H1 (cell line): ENCODE measurements at regions not wholly inside any gene's neighbourhood (a gene's known extent, or its start where the extent isn't known, plus 50 kb on each side); places are given as distances from the start of the nearest gene placed in this dataset.

Experiments
- CTCF ChIA-PET: fragments of 300-600 bp; sonication (Branson Sonifier 250); formaldehyde crosslinking; loops from one replicate; lab custom pipeline; 2021; ENCODE audit not compliant: partially characterized antibody; lab: Charles Lee
- POLR2A ChIA-PET: fragments of 300-600 bp; sonication (Branson Sonifier 250); formaldehyde crosslinking; loops from one replicate; lab custom pipeline; 2021; ENCODE audit warnings: inconsistent platforms; ENCODE audit not compliant: partially characterized antibody; lab: Charles Lee
- DNase-seq, 2 experiments: peaks; one replicate each; pipeline versions ENCODE4 v3.0.0 to v3.0.0-alpha.2; 2010 to 2022; ENCODE audit warnings: low spot score in 2 of 2, low read depth in 1 of 2, mixed read lengths in 1 of 2
- FAIRE-seq: peaks from 2 replicates; lab custom pipeline; 2011; peaks lifted over from hg19 to GRCh38; lab: Jason Lieb, UNC
- H2AFZ ChIP-seq: 2 replicates; pipeline ENCODE4 v1.8.1; 2012; ENCODE audit warnings: low read length, inconsistent platforms
- H2AK5ac ChIP-seq: 2 replicates; pipeline ENCODE4 v1.6.1; 2013; ENCODE audit warnings: low read depth, low read length
- H2BK120ac ChIP-seq: replicated peaks from 2 replicates; pipeline ENCODE3; 2013; ENCODE audit warnings: low read depth, low read length, inconsistent platforms
- H2BK12ac ChIP-seq: 2 replicates; pipeline ENCODE4 v1.6.1; 2013; ENCODE audit warnings: low read depth, low read length
- H2BK15ac ChIP-seq: 2 replicates; pipeline ENCODE4 v1.6.1; 2013; ENCODE audit warnings: low read length
- H2BK20ac ChIP-seq: 2 replicates; pipeline ENCODE4 v1.6.1; 2013; ENCODE audit warnings: low read length
- H2BK5ac ChIP-seq: 2 replicates; pipeline ENCODE4 v1.6.1; 2013; ENCODE audit warnings: low read depth, low read length
- H3K14ac ChIP-seq: 2 replicates; pipeline ENCODE4 v1.6.1; 2013; ENCODE audit warnings: inconsistent platforms; ENCODE audit not compliant: insufficient read length
- H3K18ac ChIP-seq: 2 replicates; pipeline ENCODE4 v1.6.1; 2013; ENCODE audit warnings: low read length; ENCODE audit errors: extremely low read depth
- H3K23ac ChIP-seq: 2 replicates; pipeline ENCODE4 v1.6.1; 2013; ENCODE audit warnings: inconsistent platforms; ENCODE audit not compliant: insufficient read length
- H3K23me2 ChIP-seq: 2 replicates; pipeline ENCODE4 v1.6.1; 2013; ENCODE audit warnings: low read depth, low read length
- H3K27ac ChIP-seq: 2 replicates; pipeline ENCODE4 v1.6.1; 2011; ENCODE audit warnings: low read depth, low read length, inconsistent platforms
- H3K27me3 ChIP-seq, 4 experiments: replicated peaks in 1 of 4; 1 replicate in 1 of 4; 2 replicates in 3 of 4; pipeline versions ENCODE4 v1.6.1 to v1.8.1; 2011 to 2013; ENCODE audit warnings: low read length in 3 of 4, mild to moderate bottlenecking in 3 of 4, inconsistent platforms in 2 of 4, mixed read lengths in 2 of 4, moderate library complexity in 1 of 4; ENCODE audit not compliant: control insufficient read depth in 3 of 4, insufficient read depth in 3 of 4; ENCODE audit errors: extremely low read depth in 1 of 4
- H3K36me3 ChIP-seq, 4 experiments: 2 replicates each; pipeline versions ENCODE4 v1.6.1 to v1.8.1; 2011 to 2013; ENCODE audit warnings: mild to moderate bottlenecking in 4 of 4, low read length in 3 of 4, moderate library complexity in 2 of 4, control low read depth in 1 of 4, inconsistent platforms in 1 of 4; ENCODE audit not compliant: insufficient read depth in 4 of 4, control insufficient read depth in 2 of 4
- H3K4ac ChIP-seq: replicated peaks from 2 replicates; pipeline ENCODE3; 2013; ENCODE audit warnings: low read length, low read depth, mixed read lengths, inconsistent platforms; ENCODE audit not compliant: insufficient read length
- H3K4me1 ChIP-seq, 4 experiments: replicated peaks in 1 of 4; 1 replicate in 1 of 4; 2 replicates in 3 of 4; pipeline versions ENCODE4 v1.6.1 to v1.8.1; 2011 to 2013; ENCODE audit warnings: low read length in 3 of 4, inconsistent platforms in 2 of 4, mixed read lengths in 1 of 4; ENCODE audit not compliant: insufficient read depth in 4 of 4, control insufficient read depth in 3 of 4
- H3K4me2 ChIP-seq, 2 experiments: 2 replicates each; pipeline versions ENCODE4 v1.6.1 to v1.8.1; 2011 to 2013; ENCODE audit warnings: low read depth in 2 of 2, low read length in 2 of 2, control low read depth in 1 of 2, inconsistent platforms in 1 of 2, mild to moderate bottlenecking in 1 of 2; ENCODE audit not compliant: insufficient read depth in 1 of 2
- H3K4me3 ChIP-seq, 4 experiments: fragments of 200-600, 300-600 bp in 1 of 4; sonication (generic), shearing (Covaris generic), sonication (Bioruptor Twin) in 1 of 4; 2 replicates each; pipeline versions ENCODE4 v1.5.1 to v1.8.1; 2011 to 2016; ENCODE audit warnings: low read length in 4 of 4, low read depth in 3 of 4, control low read depth in 2 of 4, inconsistent platforms in 2 of 4, mild to moderate bottlenecking in 2 of 4, mixed read lengths in 1 of 4, moderate library complexity in 1 of 4; ENCODE audit not compliant: insufficient read depth in 2 of 4; ENCODE audit errors: extremely low read depth in 1 of 4
- H3K56ac ChIP-seq: replicated peaks from 2 replicates; pipeline ENCODE3; 2013; ENCODE audit warnings: low read depth, mild to moderate bottlenecking, mixed read lengths, low read length, inconsistent platforms; ENCODE audit not compliant: insufficient read length
- H3K79me1 ChIP-seq: 2 replicates; pipeline ENCODE4 v1.6.1; 2013; ENCODE audit warnings: low read depth, low read length, control low read depth
- H3K79me2 ChIP-seq, 2 experiments: 2 replicates each; pipeline versions ENCODE4 v1.6.1 to v1.8.1; 2012 to 2013; ENCODE audit warnings: low read length in 2 of 2, mild to moderate bottlenecking in 2 of 2, inconsistent platforms in 1 of 2; ENCODE audit not compliant: insufficient read depth in 2 of 2, control insufficient read depth in 1 of 2
- H3K9ac ChIP-seq, 4 experiments: replicated peaks in 1 of 4; 1 replicate in 1 of 4; 2 replicates in 3 of 4; pipeline versions ENCODE4 v1.6.1 to v1.8.1; 2011 to 2013; ENCODE audit warnings: low read depth in 3 of 4, low read length in 3 of 4, control low read depth in 2 of 4, mild to moderate bottlenecking in 2 of 4, moderate library complexity in 2 of 4, inconsistent platforms in 1 of 4; ENCODE audit errors: extremely low read depth in 1 of 4
- H3K9me3 ChIP-seq, 2 experiments: 2 replicates each; pipeline versions ENCODE4 v1.6.1 to v1.8.1; 2012 to 2013; ENCODE audit warnings: mild to moderate bottlenecking in 2 of 2, moderate library complexity in 2 of 2, control low read depth in 1 of 2, inconsistent platforms in 1 of 2, low read depth in 1 of 2, low read length in 1 of 2, mixed read lengths in 1 of 2; ENCODE audit not compliant: insufficient read depth in 2 of 2
- H4K20me1 ChIP-seq, 2 experiments: replicated peaks in 1 of 2; 2 replicates each; pipeline versions ENCODE3 to v1.8.1; 2011 to 2013; ENCODE audit warnings: inconsistent platforms in 2 of 2, low read length in 2 of 2, mild to moderate bottlenecking in 1 of 2; ENCODE audit not compliant: insufficient read depth in 2 of 2, control insufficient read depth in 1 of 2
- H4K5ac ChIP-seq: 2 replicates; pipeline ENCODE4 v1.6.1; 2013; ENCODE audit warnings: low read length, low read depth, mixed read lengths, inconsistent platforms; ENCODE audit not compliant: insufficient read length
- H4K8ac ChIP-seq: 2 replicates; pipeline ENCODE4 v1.8.0; 2013; ENCODE audit warnings: mild to moderate bottlenecking, moderate library complexity, low read length, inconsistent platforms; ENCODE audit not compliant: insufficient read depth; ENCODE audit errors: extremely low read depth
- H4K91ac ChIP-seq: replicated peaks from 2 replicates; pipeline ENCODE3; 2013; ENCODE audit warnings: low read length, mixed read lengths, inconsistent platforms; ENCODE audit not compliant: insufficient read length
- E2F6 ChIP-seq: IDR thresholded peaks from 2 replicates; pipeline ENCODE4 v1.6.1; 2012; ENCODE audit warnings: inconsistent platforms
- KDM5A ChIP-seq: fragments of 200-600 bp; IDR thresholded peaks from 2 replicates; pipeline ENCODE4 v1.7.1; 2012; ENCODE audit warnings: mild to moderate bottlenecking, low read length, inconsistent platforms, mixed read lengths
- POLR2A ChIP-seq, 2 experiments: IDR thresholded peaks; 1 replicate in 1 of 2; 2 replicates in 1 of 2; pipeline ENCODE4 v1.6.1; 2011; ENCODE audit warnings: low read depth in 2 of 2, low read length in 2 of 2, mild to moderate bottlenecking in 2 of 2; ENCODE audit errors: control extremely low read depth in 1 of 2
- RAD21 ChIP-seq, 2 experiments: IDR thresholded peaks in 1 of 2; conservative IDR thresholded peaks in 1 of 2; 2 replicates each; pipeline ENCODE4 v1.6.1; 2011; ENCODE audit warnings: low read depth in 2 of 2, low read length in 2 of 2, improper control_type of control experiment in 1 of 2, inconsistent platforms in 1 of 2, mild to moderate bottlenecking in 1 of 2, moderate library complexity in 1 of 2
- SUZ12 ChIP-seq: fragments of 200-600 bp; sonication (generic); IDR thresholded peaks from 2 replicates; pipeline ENCODE4 v1.6.1; 2012; ENCODE audit warnings: mild to moderate bottlenecking, inconsistent platforms, low read length, moderate library complexity, mixed read lengths
- WGBS, 2 experiments: shearing (Covaris generic) in 1 of 2; methylation state at CpG; one replicate each; pipeline versions ENCODE4 v1.1.6 to v1.1.7; 2013 to 2015; ENCODE audit warnings: low lambda C conversion rate in 2 of 2, mixed read lengths in 2 of 2, inconsistent platforms in 1 of 2, low coverage in 1 of 2, missing lambda C conversion rate in 1 of 2; ENCODE audit not compliant: insufficient replicate concordance in 2 of 2, insufficient coverage in 1 of 2, insufficient read length in 1 of 2; ENCODE audit errors: extremely low coverage in 1 of 2, missing lambda C conversion rate in 1 of 2; 5-methylcytosine and 5-hydroxymethylcytosine counted together
- TF ChIP-seq, protein P1 (sequence below), 3 experiments: IDR thresholded peaks; 1 replicate in 2 of 3; 2 replicates in 1 of 3; pipeline versions ENCODE4 v1.5.1 to v1.6.1; 2011; ENCODE audit warnings: low read length in 3 of 3, mild to moderate bottlenecking in 3 of 3, inconsistent platforms in 2 of 3, low read depth in 1 of 3, moderate library complexity in 1 of 3; ENCODE audit not compliant: insufficient read depth in 1 of 3; ENCODE audit errors: control extremely low read depth in 1 of 3

GRCh38 chr9:75238311-75238976 is 150.1 kb downstream of the OSTF1 start:
- CTCF ChIA-PET, result interaction anchor here (0.6 to 4.5 kb wide), 18 partner anchors 9 to 1839 kb away, joined by 3 to 30 read pairs (median 5); no protein-coding TSS in a partner anchor
- H2AFZ ChIP-seq, result no peak overlapping the region

More at GRCh38 chr9:75238311-75238976, 150.1 kb downstream of the OSTF1 start:
- H4K91ac ChIP-seq, result no peak overlapping the region
- DNase-seq (peak; percentile 33 to 51), FAIRE-seq (peak; percentile 75)
- H2BK12ac ChIP-seq, result no peak overlapping the region
- peaks cover 20 to 21% of the 10 kb centered on the region in 2 experiments; a peak in 3 of 4 replicates for H3K9me3 ChIP-seq
- H3K18ac ChIP-seq, result no peak overlapping the region
- no peaks in the 10 kb centered on the region for H3K79me2 ChIP-seq
- no peak overlapping the region for H2AK5ac ChIP-seq
- H3K23me2 ChIP-seq, result no peaks in the 10 kb centered on the region
- H3K4ac ChIP-seq, result no peak overlapping the region
- H3K4me1 ChIP-seq, result no peaks in the 10 kb centered on the region
- H3K36me3 ChIP-seq, result no peaks in the 10 kb centered on the region; a peak in 1 of 8 replicates
- no peaks in the 10 kb centered on the region for H4K20me1 ChIP-seq
- no peak overlapping the region for H2BK15ac ChIP-seq
- 70% methylated on average over 11 of the region's 11 CpGs; no CpG with 5 or more reads in 1 of the 2 experiments for WGBS, 2 experiments
- no peaks in the 10 kb centered on the region for H3K27me3 ChIP-seq
- H3K4me2 ChIP-seq, result no peak overlapping the region
- no peak overlapping the region for H4K5ac ChIP-seq
- H2BK20ac ChIP-seq, result no peak overlapping the region
- H3K4me3 ChIP-seq, result no peak overlapping the region
- H3K23ac ChIP-seq, result no peak overlapping the region
- POLR2A ChIA-PET, result no interaction called here
- H3K14ac ChIP-seq, result no peak overlapping the region
- no peak overlapping the region for H2BK5ac ChIP-seq
- no peak overlapping the region for H2BK120ac ChIP-seq
- no peaks in the 10 kb centered on the region for H3K79me1 ChIP-seq
- H3K27ac ChIP-seq, result no peak overlapping the region
- no peak overlapping the region for H3K56ac ChIP-seq
- no peak overlapping the region for H3K9ac ChIP-seq
- TF ChIP-seq KDM5A (no peak), POLR2A (IDR thresholded peaks at IDR 0.05; ENCODE audit: control extremely low read depth in 1 of 2, low read depth in 2 of 2, low read length in 2 of 2) (no peak), SUZ12 (no peak), E2F6 (no peak), RAD21 (IDR thresholded peaks at IDR 0.05 in 1 of 2, conservative IDR thresholded peaks at IDR 0.05 in 1 of 2; ENCODE audit: low read depth in 2 of 2, low read length in 2 of 2) (peak; percentile 72 to 78)
- TF ChIP-seq, protein P1, sequence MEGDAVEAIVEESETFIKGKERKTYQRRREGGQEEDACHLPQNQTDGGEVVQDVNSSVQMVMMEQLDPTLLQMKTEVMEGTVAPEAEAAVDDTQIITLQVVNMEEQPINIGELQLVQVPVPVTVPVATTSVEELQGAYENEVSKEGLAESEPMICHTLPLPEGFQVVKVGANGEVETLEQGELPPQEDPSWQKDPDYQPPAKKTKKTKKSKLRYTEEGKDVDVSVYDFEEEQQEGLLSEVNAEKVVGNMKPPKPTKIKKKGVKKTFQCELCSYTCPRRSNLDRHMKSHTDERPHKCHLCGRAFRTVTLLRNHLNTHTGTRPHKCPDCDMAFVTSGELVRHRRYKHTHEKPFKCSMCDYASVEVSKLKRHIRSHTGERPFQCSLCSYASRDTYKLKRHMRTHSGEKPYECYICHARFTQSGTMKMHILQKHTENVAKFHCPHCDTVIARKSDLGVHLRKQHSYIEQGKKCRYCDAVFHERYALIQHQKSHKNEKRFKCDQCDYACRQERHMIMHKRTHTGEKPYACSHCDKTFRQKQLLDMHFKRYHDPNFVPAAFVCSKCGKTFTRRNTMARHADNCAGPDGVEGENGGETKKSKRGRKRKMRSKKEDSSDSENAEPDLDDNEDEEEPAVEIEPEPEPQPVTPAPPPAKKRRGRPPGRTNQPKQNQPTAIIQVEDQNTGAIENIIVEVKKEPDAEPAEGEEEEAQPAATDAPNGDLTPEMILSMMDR (IDR thresholded peaks at IDR 0.05; ENCODE audit: control extremely low read depth in 1 of 3, insufficient read depth in 1 of 3, low read depth in 1 of 3, low read length in 3 of 3), result peak; percentile 9 to 80 (median 63)
- H4K8ac ChIP-seq, result no peak overlapping the region
